GM19455 (cell line): ENCODE measurements at regions not wholly inside any gene's neighbourhood (a gene's known extent, or its start where the extent isn't known, plus 50 kb on each side); places are given as distances from the start of the nearest gene placed in this dataset.

Source experiments
- ATAC-seq: cut with Tn5 transposase; IDR thresholded peaks from one replicate; pipeline ENCODE4 v1.9.1; 2021; ENCODE audit not compliant: unreplicated experiment

DNA sequence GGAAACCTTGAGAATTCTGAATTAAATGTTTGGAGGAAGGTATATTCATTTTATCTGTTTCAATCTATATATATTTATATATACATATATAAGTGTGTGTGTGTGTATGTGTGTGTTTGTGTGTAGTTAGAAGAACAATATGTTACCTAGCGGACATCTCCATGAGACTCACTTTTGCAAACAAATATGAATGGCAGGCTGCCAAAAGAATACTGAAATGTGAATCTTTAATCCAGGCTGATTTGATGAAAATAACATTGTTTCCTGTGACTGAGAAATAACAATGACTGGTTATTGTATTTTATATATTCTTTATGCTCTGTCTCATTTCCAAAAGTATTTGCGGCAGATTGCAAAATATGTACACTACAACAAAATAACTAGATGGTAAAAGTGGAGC lies 255.5 kb upstream of the TGFBR2 start:
- ATAC-seq = no peak

DNA sequence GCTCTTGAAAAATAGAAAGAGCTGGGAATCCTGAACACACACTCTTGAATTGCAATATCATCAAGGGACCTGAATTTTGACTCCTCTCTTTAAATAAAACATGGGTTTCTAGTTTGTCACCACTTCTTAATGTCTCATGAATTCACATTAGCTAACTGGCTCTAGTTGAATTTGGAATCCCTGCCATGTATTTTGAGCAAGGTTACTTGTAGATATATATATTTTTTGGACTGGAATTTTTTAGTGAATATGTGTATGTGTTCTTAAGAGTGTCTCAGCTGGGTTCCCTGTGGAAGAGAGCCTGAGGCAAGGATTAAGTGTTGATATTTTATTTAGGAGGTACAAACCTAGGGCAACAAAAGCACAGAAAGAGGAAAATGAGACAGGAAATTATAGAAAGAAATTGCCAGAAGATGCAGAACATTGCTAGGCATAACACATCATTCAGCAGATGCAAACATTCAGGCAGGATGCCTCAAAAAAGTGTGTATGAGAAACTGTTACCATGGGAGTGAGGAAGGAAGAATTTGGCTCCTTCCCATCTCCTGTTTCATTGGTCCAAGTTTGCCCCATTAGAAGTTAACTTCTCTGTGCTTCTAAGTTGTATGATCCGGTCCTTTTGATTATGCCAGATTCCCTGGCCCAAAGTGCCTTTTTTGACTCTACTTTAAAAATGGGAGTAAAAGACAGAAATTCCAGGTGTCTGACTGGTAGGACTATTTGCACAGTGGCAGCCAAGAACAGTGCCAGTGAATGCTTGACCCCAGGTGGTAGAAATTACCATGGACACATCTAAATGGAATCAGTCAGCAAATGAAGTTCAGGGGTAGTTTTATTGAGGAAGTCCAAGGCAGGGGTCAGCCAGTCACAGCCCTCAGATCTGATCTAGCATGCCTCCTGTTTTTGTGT lies 253.7 kb upstream of the TGFBR2 start:
- ATAC-seq = no peak

DNA sequence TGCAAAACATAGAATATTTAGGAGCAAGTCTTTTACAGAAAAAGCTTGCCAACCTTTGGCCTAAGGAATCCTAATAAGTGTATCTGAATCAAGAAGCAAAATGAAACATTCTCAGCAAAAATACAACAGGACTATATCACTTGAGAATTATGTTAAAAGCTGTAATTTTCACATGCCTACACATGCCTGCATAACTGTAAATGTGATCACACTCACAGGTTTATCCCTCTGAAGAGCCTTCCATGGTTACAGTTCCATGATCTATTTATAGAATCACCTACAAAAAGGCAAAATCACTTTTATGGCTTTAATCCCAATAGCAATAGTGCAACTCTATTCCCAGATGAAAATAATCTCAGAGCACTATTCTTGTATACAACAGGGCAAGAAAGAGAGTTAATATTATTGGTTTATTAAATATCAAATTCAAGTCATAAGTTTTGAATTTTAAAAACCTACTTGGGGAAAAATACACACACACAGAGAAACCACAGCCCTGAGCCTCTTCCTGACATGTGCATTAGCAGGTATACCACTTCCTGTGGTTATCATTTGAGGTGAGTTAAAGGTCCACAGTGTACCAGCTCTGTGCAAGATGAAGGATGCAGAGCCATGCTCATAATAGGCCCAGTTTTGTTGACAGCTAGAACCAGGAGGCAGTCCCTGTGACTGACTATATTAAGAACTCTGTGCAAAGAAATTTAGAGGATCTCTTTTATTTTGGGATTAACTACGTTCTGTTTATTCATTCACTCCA lies 252.5 kb upstream of the TGFBR2 start:
- ATAC-seq = peak; percentile 89

DNA sequence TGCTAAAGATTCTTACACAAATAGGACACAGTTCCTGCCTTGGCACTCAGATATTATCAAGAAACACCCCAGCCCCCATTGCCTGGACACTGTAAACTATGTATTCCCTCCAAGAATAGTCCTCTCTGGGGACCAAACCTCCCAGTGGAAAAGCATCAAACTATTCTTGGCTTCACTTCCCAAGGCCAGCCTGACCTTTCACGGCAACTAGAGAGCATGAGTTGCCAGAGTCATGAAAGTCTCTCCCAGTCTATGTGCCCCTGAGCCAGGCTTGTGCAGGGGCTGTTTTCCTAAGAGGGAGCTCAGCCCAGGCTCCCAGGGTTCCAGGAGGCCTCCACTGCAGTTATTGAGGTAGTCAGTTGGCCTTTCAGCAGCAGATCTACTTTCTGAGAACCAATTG lies 251.9 kb upstream of the TGFBR2 start:
- no peak for ATAC-seq

DNA sequence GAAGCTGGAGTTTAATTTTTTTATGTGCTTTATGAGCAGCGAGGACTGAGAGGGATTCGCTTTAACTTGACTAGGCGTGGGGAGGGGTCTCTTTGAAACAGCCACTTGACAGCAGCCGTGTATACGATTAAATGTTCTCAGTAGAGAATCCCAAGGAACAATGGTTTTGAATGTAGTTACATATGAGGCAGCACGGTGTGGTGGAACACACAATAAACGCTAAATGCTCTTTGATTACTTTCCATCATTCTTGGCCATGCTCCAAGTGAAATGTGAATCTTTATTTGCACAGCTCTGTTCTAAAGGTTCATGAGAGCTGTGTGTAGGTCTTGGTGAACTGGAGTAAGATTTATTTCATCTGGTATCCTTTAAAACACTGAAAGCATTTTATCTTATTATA lies 251.4 kb upstream of the TGFBR2 start:
- ATAC-seq = no peak

DNA sequence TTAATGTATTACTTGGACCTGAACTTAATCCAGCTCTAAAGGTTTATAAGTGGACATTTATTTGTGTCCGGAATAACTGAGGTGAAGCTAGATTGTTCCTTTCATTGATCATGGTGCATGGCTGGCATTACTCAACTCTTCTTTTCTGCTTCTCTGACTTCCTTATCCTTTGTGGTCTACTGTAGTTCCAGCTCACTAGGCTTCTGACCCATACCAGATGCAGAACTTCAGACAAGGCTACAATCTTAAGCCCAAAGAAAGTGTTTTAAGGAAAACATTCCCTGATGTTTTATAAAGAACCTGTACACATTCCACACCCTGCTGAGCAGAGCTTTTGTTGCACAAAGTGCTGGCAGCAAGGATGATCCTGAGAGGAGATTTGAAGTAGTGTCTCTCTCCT lies 250.8 kb upstream of the TGFBR2 start:
- ATAC-seq = no peak

DNA sequence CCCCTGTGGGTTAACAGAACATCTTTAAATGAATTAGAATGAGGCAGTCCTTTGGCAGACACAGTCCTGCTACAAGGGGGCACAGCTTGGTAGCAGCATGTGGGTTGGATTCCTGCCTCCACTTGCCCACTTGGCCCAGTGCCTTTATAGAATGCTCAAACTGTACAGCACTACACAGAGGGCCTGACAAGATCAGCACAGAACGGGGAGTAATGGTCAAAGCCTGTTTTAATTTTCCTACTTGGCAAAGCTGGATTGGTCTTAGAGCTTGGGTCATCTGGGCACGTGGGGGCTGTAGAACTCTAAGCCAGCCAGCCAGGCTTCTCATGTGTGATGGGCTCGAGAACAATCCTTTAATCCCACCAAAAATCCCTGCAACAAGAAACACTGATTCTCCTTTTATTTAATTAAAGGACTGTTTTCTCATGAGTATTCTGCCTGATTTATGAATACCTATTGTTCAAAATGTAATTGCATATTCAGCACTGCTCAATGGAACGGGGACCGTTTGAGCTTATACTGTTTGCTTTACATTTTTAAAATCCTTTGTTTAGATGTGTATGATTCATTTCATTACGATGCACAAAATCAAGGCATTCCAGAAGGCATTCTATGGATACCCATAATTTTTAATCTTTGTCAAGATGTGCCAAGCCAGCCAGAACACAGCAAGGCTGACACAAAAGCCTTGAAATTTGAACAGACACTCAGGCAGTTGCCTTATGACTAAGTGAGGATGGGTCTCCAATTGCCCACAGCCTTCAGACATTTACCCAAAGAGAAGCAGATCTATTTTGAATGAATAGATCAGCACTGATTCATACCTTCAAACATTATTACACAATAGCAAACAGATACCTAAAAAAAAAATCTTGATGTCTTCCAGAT lies 249.3 kb upstream of the TGFBR2 start:
- no peak for ATAC-seq

DNA sequence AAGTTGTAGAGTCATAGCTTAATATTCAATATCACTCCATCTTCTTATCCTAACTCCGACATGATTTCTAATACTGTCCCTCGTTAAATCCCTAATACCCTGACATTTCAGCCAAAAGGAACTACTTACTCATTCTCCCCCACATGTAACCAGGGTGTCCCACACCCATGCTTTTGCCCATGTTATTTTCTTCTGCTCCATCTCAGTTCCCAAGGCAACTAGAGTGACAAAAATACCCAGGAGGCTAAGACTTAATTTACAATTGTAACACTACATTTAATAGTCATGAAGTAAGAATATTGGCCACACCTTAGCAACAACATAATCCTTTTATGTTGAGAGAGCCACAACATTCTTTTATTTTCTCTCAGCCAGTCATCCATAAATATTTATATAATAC lies 248.5 kb upstream of the TGFBR2 start:
- no peak for ATAC-seq

DNA sequence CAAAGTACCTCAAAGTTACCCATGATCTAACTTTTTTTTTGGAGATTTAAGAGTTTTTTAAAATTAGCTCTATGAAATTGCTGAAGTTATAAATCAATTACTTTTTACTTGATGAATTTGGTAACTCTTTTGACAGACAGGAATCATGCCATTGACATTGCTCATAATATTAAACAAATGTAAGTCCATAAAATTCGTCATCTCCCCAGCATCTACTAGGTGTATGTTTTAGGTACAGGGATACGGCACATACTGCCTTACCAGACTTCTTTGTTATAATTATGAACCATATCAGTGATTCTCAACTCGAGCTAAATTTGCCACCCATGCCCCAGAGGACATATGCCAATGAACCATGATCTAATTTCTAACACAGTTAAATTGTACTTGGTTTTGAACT lies 247.5 kb upstream of the TGFBR2 start:
- no peak for ATAC-seq

DNA sequence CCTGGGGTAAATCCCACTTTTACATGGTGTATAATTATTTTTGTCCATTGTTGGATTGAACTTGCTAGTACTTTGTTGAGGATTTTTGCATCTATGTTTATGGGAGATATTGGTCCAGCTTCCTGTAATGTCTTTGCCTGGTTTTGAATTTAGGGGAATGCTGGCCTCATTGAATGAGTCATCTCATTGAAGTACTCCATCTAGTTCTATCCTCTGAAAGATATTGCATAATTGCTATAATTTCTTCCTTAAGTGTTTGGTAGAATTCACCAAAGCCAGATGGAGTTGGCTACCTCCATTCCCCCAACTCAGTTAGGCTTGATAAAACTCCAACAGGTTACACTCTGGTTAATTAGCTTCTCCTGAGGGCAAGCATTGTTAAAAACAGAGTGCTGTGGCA lies 237.4 kb upstream of the TGFBR2 start:
- ATAC-seq = no peak

DNA sequence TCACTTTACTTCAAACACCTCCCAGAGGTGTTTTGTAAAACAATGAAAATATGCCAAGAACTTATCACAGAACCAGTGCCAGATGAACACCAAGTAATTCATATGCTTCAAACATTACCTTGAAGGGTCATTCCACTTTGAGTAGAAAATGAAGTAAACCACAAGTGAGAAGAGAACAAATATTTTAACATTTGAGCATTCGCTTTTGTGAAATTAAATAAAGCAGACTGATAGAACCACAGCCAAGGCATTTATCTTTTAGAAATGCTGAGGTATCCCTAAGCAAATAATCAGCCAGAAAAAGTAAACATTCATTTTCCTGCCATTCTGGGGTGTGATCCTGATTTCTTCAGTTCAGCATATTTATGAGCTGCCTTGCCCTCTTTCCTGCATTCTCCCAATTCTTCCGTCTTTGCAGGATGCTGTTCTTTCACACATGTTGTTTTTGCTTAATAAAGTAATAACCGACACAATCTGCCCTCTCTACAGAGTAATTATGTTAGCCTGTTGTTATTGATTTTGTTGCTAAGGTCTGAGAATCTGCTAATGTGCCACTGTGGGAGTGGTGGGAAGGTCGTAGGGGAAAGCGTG lies 235.6 kb upstream of the TGFBR2 start:
- ATAC-seq = no peak

DNA sequence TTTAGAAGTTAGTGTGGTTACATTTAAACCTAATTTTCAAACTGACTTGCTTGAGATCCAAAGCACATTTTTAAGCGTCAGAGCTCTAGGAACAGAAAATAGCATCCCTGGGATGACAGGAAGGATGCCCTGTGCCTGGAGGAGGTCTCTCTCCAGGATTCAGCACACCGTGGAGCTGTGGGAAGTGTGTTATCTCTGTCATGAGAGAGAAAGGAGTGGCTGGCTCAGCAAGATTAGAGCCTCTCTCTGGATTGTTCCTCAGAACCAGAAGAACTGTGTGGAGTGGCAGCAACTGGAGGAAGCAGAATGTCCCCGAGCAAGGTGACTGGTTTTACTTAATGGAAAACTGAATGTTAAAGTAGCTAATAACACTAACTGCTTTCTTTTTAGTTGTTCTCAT lies 233.6 kb upstream of the TGFBR2 start:
- ATAC-seq = no peak

DNA sequence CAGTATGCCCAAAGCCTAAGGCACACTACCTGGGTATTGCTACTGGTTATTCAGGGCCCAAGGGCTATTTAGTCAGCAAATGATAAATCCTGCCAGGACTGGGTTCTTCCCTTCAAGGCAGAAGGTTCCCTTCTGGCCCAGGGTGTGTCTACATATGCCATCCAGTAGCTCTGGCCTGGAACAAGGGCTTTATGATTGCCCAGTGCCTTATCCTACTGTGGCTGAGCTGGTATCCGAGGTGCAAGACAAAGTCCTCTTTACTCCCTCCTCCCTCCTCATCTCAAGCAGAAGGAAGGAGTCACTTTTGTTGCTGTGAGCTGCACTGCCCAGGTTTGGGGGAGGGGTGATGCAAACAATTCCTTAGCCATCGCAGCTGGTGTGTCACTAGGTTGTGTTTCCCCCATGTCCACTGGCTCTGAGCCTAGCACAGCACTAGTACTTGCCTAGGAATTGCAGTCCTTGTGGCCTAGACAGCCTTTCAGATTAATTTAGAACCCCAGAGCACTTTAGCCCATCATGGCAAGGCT lies 221.8 kb upstream of the TGFBR2 start:
- ATAC-seq = no peak

DNA sequence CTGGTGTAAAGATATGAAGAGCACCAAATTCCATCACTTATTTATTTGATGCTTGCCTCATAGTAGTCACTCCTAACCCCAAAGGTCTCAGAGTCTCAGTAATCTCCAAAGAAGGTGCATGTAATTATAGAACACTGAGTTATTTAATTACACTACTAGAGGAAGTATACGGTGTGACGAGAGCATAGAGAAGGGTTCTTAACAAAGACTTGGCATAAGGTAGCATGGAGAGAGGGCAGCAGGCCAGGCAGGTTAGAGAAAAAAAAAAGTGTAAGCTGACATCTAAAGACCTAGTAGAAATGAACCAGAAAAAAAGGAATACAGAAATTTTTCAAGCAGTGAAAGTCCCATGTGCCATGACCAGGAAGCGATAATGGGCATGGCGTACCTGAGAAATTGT lies 213.3 kb upstream of the TGFBR2 start:
- no peak for ATAC-seq

DNA sequence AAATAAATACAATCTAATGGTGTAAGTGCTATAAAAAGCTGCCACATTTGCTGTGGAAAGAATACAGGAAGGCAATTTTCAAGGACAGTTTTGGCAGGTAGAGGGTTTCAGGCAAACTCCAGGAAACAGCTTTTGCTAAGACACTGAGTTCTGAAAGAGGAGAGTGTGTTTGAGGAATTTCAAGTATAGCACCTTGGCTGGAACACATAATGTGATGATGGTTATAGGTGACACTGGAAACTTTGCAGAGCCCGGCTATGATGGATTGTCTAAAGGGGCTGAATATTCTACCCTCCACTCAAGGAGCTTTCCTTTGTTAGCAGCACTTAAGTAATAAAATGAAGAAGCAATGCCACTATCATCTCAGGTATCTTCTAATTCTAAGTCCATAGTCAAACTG lies 209.4 kb upstream of the TGFBR2 start:
- no peak for ATAC-seq

DNA sequence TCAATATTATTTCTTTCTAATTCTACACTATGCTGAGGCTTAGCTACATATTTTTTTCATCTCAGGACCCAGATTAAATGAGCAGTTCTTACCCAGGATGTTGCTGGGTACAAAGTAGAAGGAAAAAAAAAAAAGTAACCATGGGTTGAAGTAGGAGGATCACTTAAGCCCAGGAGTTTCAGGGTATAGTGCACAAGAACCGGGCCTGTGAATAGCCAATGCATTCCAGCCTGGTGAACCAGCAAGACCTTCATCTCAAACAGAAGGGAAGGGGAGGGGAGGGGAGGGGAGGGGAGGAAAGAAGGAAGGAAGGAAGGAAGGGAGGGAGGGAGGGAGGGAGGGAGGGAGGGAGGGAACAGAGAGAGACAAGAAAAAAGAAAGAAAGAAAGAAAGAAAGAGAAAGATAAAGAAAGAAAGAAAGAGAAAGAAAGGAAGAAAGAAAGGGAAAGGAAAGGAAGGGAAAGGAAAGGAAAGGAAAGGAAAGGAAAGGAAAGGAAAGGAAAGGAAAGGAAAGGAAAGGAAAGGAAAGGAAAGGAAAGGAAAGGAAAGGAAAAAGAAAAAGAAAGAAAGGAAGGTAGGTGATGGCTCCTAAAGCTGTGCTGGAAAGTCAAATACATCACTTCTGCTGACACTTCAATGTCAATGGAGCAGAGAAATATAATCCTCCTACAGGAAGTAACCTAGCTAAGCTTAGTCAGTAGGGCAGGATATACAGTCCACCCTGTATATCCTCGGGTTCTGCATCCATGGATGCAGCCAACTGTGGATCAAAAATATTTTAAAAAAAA lies 206.8 kb upstream of the TGFBR2 start:
- no peak for ATAC-seq

DNA sequence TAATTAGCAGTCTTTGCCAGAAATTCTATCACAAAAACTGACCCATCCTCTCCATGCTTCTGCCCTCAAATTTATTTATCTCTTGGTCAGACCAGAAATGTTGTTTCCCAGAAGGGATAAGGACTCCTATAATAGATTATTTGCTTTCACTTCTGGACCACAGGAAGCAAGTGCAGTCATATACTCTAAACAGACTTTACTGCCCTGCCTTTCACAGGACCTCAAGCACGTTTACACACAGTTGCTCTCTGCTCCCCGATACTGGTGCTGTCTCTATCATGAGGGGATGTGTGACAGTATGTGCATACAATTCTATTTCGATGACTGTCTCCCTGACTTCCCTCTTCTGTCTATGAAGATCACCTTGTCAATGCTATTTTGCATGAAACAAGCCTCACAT lies 205.5 kb upstream of the TGFBR2 start:
- no peak for ATAC-seq

DNA sequence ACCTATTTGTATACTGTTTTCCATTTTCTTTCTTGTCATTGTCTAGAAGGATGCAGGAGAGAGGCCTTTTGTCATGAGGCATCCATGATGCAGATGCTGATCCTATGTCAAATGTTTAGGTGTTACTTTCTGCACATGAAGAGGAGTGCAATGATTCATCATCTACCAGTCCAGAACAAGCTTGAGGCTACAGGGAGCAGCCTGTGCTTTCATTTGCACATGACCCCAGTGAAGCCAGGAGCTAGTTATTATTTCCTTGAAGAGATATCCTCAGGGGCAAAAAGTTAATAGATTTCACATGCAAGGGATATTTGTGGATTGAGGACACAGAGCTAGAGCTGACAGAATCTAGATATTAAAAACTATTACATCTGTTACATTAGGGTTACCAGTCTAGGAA lies 204.4 kb upstream of the TGFBR2 start:
- ATAC-seq = no peak

DNA sequence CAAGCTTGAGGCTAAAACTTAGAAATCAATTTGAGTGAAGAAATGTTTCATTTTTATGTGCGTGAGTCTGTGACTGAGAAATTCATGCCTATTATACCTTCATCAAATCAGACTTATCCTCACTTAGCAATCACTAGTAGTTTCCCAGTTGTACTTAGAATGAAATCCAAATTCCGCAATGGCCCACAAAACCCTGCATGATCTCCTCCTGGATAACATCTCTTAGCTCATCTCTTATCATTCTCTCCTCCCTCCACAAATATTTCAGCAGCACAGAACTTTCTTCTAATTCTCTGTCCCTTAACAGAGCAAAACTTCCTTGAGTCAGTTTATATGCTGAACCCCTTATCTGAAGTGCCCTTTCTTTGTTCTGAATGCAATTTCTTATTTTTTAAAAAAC lies 198.8 kb upstream of the TGFBR2 start:
- ATAC-seq = no peak

DNA sequence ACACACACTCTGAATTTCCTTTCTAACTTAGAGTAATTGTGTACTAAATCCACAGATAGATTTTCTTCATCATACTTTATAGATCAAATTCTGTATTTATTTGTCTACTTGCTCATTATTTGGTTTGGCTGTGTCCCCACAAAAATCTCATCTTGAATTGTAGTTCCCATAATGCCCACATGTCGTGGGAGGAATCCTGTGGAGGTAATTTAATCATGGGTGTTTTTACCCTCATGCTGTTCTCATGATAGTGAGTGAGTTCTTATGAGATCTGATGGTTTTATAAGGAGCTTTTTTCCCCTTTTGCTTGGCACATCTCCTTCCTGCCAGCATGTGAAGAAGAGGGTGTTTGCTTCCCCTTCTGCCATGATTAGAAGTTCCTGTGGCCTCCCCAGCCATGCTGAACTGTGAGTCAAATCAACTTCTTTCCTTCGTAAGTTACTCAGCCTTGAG lies 198.3 kb upstream of the TGFBR2 start:
- no peak for ATAC-seq
